Pancreas (tissue), 10 donors: ENCODE measurements at regions not wholly inside any gene's neighbourhood (a gene's known extent, or its start where the extent isn't known, plus 50 kb on each side); places are given as distances from the start of the nearest gene placed in this dataset.
A peak's percentile ranks its signal among the peaks of the same experiment; 100 is the strongest.

Experiments
- ATAC-seq, 4 donors: fragments of 200-7000 bp; cut with Tn5 transposase; one replicate each; pipeline versions ENCODE4 v1.8.0 to v1.9.1; 2020; ENCODE audit warnings: mild to moderate bottlenecking in 4 of 4, moderate library complexity in 4 of 4
- DNase-seq, 6 donors: peaks; one replicate each; pipeline ENCODE4 v3.0.0-alpha.2; 2020
- FAIRE-seq: peaks from 2 replicates; lab custom pipeline; 2012; peaks lifted over from hg19 to GRCh38; lab: Jason Lieb, UNC
- H3K27ac ChIP-seq, 4 donors: fragments of 200-600 bp; sonication (generic); 1 replicate in 3 of 4; 2 replicates in 1 of 4; pipeline versions ENCODE4 v1.5.0 to v1.8.0; 2020
- H3K27me3 ChIP-seq, 4 donors: fragments of 200-600 bp; one replicate each; pipeline ENCODE4 v1.8.0; 2021
- H3K36me3 ChIP-seq, 3 donors: fragments of 200-600 bp; sonication (generic) in 1 of 3; one replicate each; pipeline versions ENCODE4 v1.5.0 to v1.8.0; 2020 to 2021
- H3K4me1 ChIP-seq, 3 donors: fragments of 200-600 bp; one replicate each; pipeline ENCODE4 v1.8.0; 2021
- H3K4me3 ChIP-seq, 4 donors: fragments of 200-600 bp; sonication (generic) in 2 of 4; one replicate each; pipeline versions ENCODE4 v1.5.0 to v1.8.0; 2020 to 2021
- H3K9me3 ChIP-seq, 4 donors: fragments of 200-600 bp; one replicate each; pipeline ENCODE4 v1.8.0; 2021
- CTCF ChIP-seq, 4 donors: fragments of 200-600 bp; sonication (generic) in 3 of 4; IDR thresholded peaks; one replicate each; pipeline versions ENCODE4 v1.5.0 to v1.8.0; 2021; ENCODE audit warnings: antibody characterized with exemption in 4 of 4
- WGBS, 2 donors: extraction: QIAGEN DNeasy Blood & Tissue Kit; methylation state at CpG; one replicate each; pipeline ENCODE4 v1.1.7; 2013; 5-methylcytosine and 5-hydroxymethylcytosine counted together
- intact Hi-C, 3 donors: fragments of 100-400 bp; cut with DNase I; formaldehyde crosslinking; loops; one replicate each; pipeline versions ENCODE4 v1.11.1 to v1.14.2; 2022
- donor health status: healthy with polysubstance abuse.
- donor health status: DM: no; HTN: no; CAD: no; lungs with moderate emphysema.
- donor health status: DM: no; HTN: no; CAD: no.
- donor health status: control.
- donor health status: control.
- donor health status: Bipolar disorder and iron deficiency.
- donor health status: DM: yes; HTN: yes; CAD: no.
- donor health status: DM: no; HTN: no; CAD: no.
- donor health status: DM: no; HTN: no; CAD: no.
- donor health status: DM: yes; HTN: yes; CAD: no.

DNA sequence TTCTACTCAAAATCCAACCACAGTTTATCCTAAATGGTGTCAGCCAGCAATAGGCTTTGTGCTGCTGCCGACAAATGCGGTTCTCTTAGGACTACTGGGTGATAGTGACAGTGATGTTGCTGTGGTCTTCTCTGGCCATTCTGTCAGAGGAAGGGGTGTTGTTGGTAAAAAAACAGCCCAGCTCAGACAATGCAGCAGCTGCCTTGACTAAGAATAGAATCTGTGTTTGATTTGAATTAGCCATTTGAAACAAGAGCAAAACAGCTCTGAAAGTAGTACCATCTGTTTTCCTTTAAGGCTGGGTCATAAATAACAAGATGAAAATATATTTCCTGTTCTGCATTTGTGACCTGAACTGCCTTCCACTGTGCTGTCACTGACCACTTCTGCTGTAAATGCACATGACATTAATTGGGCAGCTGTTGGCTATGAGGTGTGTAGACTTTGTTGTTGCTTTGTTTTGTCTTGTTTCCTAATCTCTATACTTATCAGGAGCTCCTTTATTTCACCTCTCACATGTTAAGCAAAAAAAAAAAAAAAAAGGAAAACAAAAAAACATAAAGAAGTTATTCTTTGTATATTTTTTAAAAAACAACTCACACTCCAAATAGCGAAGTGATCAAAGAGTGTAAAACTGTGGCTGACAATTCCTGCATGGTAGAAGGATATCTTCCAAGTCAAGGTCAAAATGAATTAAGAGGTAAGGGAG, 497.8 kb upstream of the ARID1B start:
- Histone ChIP-seq H3K36me3 (no peaks in the 10 kb centered on the region), H3K4me1 (no peaks in the 10 kb centered on the region), H3K9me3 (no peaks in the 10 kb centered on the region), H3K4me3 (no peak overlapping the region), H3K27me3 (no peaks in the 10 kb centered on the region), H3K27ac (no peak overlapping the region)
- WGBS, 2 donors: 75 to 81% methylated on average over 3 of the region's 3 CpGs
- intact Hi-C loops: no loop called here
- no peak for FAIRE-seq
- DNase-seq: no peak
- peak in 2 of 4 donors; percentile 19 to 26 for ATAC-seq
- no peak for TF ChIP-seq CTCF (IDR thresholded peaks at IDR 0.05)

GRCh38 chr6:156273065-156273711, 504.0 kb upstream of the ARID1B start:
- FAIRE-seq (no peak), ATAC-seq (no peak), DNase-seq (no peak)
- Histone ChIP-seq H3K4me1 (no peaks in the 10 kb centered on the region), H3K36me3 (no peaks in the 10 kb centered on the region), H3K9me3 (no peaks in the 10 kb centered on the region), H3K27ac (no peak overlapping the region), H3K27me3 (no peaks in the 10 kb centered on the region), H3K4me3 (no peak overlapping the region)
- WGBS, 2 donors: 67 to 68% methylated on average over 6 of the region's 6 CpGs
- intact Hi-C loops: no loop called here
- TF ChIP-seq CTCF (IDR thresholded peaks at IDR 0.05): no peak

GRCh38 chr6:156269751-156270369, 507.3 kb upstream of the ARID1B start:
- TF ChIP-seq CTCF (IDR thresholded peaks at IDR 0.05): no peak
- FAIRE-seq (no peak), DNase-seq (no peak), ATAC-seq (no peak)
- no peak overlapping the region for H3K27ac ChIP-seq
- intact Hi-C loops: no loop called here
- H3K9me3 ChIP-seq: no peaks in the 10 kb centered on the region
- 74 to 82% methylated on average over 8 of the region's 8 CpGs for WGBS, 2 donors
- H3K36me3 ChIP-seq: no peaks in the 10 kb centered on the region
- no peaks in the 10 kb centered on the region for H3K27me3 ChIP-seq
- no peaks in the 10 kb centered on the region for H3K4me1 ChIP-seq
- no peak overlapping the region for H3K4me3 ChIP-seq

GRCh38 chr6:156268849-156269248, 508.3 kb upstream of the ARID1B start:
- ATAC-seq: no peak
- Histone ChIP-seq H3K4me1 (no peaks in the 10 kb centered on the region), H3K4me3 (no peak overlapping the region), H3K9me3 (no peaks in the 10 kb centered on the region), H3K27ac (no peak overlapping the region), H3K27me3 (no peaks in the 10 kb centered on the region), H3K36me3 (no peaks in the 10 kb centered on the region)
- no peak for DNase-seq
- TF ChIP-seq CTCF (IDR thresholded peaks at IDR 0.05): no peak
- WGBS, 2 donors: 46 to 57% methylated on average over 3 of the region's 3 CpGs
- no peak for FAIRE-seq
- intact Hi-C loops: no loop called here
